SK-N-MC (cell line): ENCODE measurements at regions not wholly inside any gene's neighbourhood (a gene's known extent, or its start where the extent isn't known, plus 50 kb on each side); places are given as distances from the start of the nearest gene placed in this dataset.

Experiments
- EZH2 ChIP-seq: fragments of 200-600 bp; sonication (generic); IDR thresholded peaks from one replicate; pipeline ENCODE4 v1.6.1; 2017; ENCODE audit warnings: antibody characterized with exemption
- FOXP2 ChIP-seq: optimal IDR thresholded peaks from 2 replicates; pipeline ENCODE3; 2011; ENCODE audit warnings: mild to moderate bottlenecking, moderate library complexity; ENCODE audit not compliant: insufficient read depth; ENCODE audit errors: extremely low read length, control extremely low read depth
- POLR2AphosphoS5 ChIP-seq: IDR thresholded peaks from 2 replicates; pipeline ENCODE4 v1.6.1; 2012; ENCODE audit warnings: mild to moderate bottlenecking, low read depth, low read length, borderline replicate concordance

GRCh38 chr22:27441706-27442475, 359.7 kb downstream of the MN1 start:
- TF ChIP-seq POLR2AphosphoS5 (no peak), EZH2 (no peak), FOXP2 (no peak)
